ENCODE measurements at regions not wholly inside any gene's neighbourhood (a gene's known extent, or its start where the extent isn't known, plus 50 kb on each side); places are given as distances from the start of the nearest gene placed in this dataset.

GRCh38 chr2:75792146-75792545, 81.4 kb upstream of the GCFC2 start:
- no peak for TF ChIP-seq POLR2A (IDR thresholded peaks at IDR 0.05)
- no peak for TF ChIP-seq CTCF (IDR thresholded peaks at IDR 0.05)
- WGBS, 2 donors: 85 to 95% methylated on average over 4 of the region's 4 CpGs
- H3K4me3 ChIP-seq (replicated peaks in 1 of 3): no peak overlapping the region
- no peaks in the 10 kb centered on the region for H3K9me3 ChIP-seq
- H3K4me1 ChIP-seq: no peaks in the 10 kb centered on the region
- H3K27me3 ChIP-seq: no peaks in the 10 kb centered on the region
- intact Hi-C loops (cut with DNase I): no loop called here
- no peak overlapping the region for H3K27ac ChIP-seq
- no peaks in the 10 kb centered on the region for H3K36me3 ChIP-seq
- no peak for DNase-seq

GRCh38 chr2:75790814-75791467, 80.2 kb upstream of the GCFC2 start:
- WGBS, 2 donors: 96 to 100% methylated on average over 1 of the region's 1 CpG
- no peak for TF ChIP-seq CTCF (IDR thresholded peaks at IDR 0.05)
- no peak for TF ChIP-seq POLR2A (IDR thresholded peaks at IDR 0.05)
- intact Hi-C loops (cut with DNase I): no loop called here

DNA sequence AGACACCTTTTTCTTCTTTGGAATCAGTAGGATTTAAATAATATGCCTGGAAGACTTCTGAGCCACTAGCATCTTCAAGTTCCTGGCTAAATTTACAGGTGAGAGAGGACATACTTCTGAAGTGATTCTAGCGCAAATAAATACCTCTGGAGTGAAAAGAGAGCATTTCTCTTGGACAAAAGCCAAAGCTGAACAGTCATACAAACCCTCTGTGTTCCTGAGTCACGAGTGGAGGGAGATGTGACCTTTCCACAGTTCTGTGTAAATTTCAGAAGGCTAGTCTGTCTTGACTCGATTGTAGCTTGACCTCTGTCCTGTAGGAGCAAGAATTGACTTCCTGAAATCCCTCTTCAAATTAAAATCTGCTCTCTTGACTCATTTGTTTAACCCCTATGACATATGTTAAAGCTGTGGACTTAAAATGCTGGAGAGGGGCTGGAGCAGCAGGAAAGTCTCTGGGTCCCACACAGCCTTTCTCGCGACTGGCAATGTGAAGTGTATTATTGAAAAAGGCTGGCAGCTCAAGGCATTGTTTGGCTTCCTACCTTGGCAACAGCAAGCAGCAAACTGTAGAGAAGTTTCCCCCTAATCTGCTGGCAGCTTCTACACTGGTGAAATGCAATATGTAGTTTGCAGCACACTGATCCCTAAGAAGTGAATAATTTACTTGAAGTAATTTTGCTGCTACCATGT, 79.6 kb upstream of the GCFC2 start:
- Histone ChIP-seq H3K9me3 (no peaks in the 10 kb centered on the region), H3K4me1 (no peaks in the 10 kb centered on the region), H3K4me3 (replicated peaks in 1 of 3) (no peak overlapping the region), H3K36me3 (no peaks in the 10 kb centered on the region), H3K27ac (no peak overlapping the region), H3K27me3 (no peaks in the 10 kb centered on the region)
- TF ChIP-seq POLR2A (IDR thresholded peaks at IDR 0.05): no peak
- TF ChIP-seq CTCF (IDR thresholded peaks at IDR 0.05): no peak
- intact Hi-C loops (cut with DNase I): no loop called here
- 38 to 43% methylated on average over 5 of the region's 5 CpGs for WGBS, 2 donors
- no peak for DNase-seq

More at GRCh38 chr2:75790814-75791467, 80.2 kb upstream of the GCFC2 start:
- Histone ChIP-seq H3K4me3 (replicated peaks in 1 of 3) (no peak overlapping the region), H3K27ac (no peak overlapping the region), H3K4me1 (no peaks in the 10 kb centered on the region), H3K27me3 (no peaks in the 10 kb centered on the region), H3K9me3 (no peaks in the 10 kb centered on the region), H3K36me3 (no peaks in the 10 kb centered on the region)
- DNase-seq: no peak

DNA sequence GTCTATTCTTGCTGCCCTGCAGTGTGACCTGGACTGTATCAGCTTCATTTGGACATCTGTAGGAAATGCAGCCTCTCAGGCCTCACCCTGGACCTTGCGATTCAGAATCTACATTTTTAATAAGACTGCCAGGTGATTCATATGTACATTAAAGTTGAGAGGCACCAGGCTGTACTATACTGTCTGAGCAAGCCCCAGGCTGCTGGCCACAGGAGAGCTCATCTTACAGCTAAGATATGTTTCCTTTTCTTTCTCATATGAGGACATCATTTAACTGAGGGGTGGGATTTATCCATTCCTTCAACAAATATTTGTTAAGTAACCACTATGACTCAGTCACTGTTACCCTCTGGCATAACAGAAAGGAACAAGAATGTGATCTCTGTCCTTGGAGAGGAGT, 78.2 kb upstream of the GCFC2 start:
- no peaks in the 10 kb centered on the region for H3K4me1 ChIP-seq
- 94 to 95% methylated on average over 1 of the region's 1 CpG for WGBS, 2 donors
- intact Hi-C loops (cut with DNase I): loop anchor here (10.0 kb wide), 1 partner anchor 816 kb away; no protein-coding TSS in a partner anchor
- no peaks in the 10 kb centered on the region for H3K36me3 ChIP-seq
- no peak overlapping the region for H3K4me3 ChIP-seq (replicated peaks in 1 of 3)
- TF ChIP-seq CTCF (IDR thresholded peaks at IDR 0.05): no peak
- no peak for TF ChIP-seq POLR2A (IDR thresholded peaks at IDR 0.05)
- no peak for DNase-seq
- H3K9me3 ChIP-seq: no peaks in the 10 kb centered on the region
- H3K27ac ChIP-seq: no peak overlapping the region
- no peaks in the 10 kb centered on the region for H3K27me3 ChIP-seq

DNA sequence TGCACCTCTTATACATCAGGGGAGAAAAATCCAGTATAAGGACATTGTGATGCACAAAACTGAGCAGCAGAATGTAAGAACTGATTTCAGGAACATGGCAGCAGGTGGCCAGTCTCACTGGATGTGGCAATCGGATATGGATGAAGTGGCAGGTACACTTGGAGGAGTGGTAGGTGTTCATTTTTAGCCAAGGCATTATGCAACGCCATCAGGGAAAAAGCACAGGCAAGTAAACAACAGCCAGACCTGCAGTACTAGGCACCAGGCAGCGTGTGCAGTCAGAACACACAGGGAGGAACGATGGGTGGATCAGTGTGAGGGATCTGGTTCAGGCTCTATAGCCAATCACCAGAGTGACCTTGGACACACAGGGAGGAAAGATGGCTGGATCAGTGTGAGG, 77.4 kb upstream of the GCFC2 start:
- H3K36me3 ChIP-seq: no peaks in the 10 kb centered on the region
- DNase-seq: no peak
- intact Hi-C loops (cut with DNase I): loop anchor here (10.0 kb wide), 1 partner anchor 817 kb away; no protein-coding TSS in a partner anchor
- no peaks in the 10 kb centered on the region for H3K9me3 ChIP-seq
- WGBS, 2 donors: 79 to 82% methylated on average over 4 of the region's 4 CpGs
- H3K27me3 ChIP-seq: no peaks in the 10 kb centered on the region
- H3K4me3 ChIP-seq (replicated peaks in 1 of 3): no peak overlapping the region
- no peaks in the 10 kb centered on the region for H3K4me1 ChIP-seq
- no peak for TF ChIP-seq POLR2A (IDR thresholded peaks at IDR 0.05)
- TF ChIP-seq CTCF (IDR thresholded peaks at IDR 0.05): no peak
- no peak overlapping the region for H3K27ac ChIP-seq
